MM.1S (cell line): ENCODE measurements at regions not wholly inside any gene's neighbourhood (a gene's known extent, or its start where the extent isn't known, plus 50 kb on each side); places are given as distances from the start of the nearest gene placed in this dataset.
"Not testable (repeated sequence)": the region's sequence is repeated elsewhere in the genome, so short reads cannot be mapped to it uniquely, and the experiment has no call there.

Experiments used
- DNase-seq: peaks from one replicate; pipeline ENCODE4 v3.0.0-alpha.2; 2015
- H2AFZ ChIP-seq: fragments of 300-600 bp; sonication (generic); 2 replicates; pipeline ENCODE4 v1.6.0; 2016; ENCODE audit warnings: antibody characterized with exemption, low read length
- H3F3A ChIP-seq: fragments of 300-600 bp; sonication (generic); 2 replicates; pipeline ENCODE4 v1.6.1; 2016; ENCODE audit warnings: mild to moderate bottlenecking, antibody characterized with exemption, low read length, moderate library complexity, mixed read lengths; ENCODE audit not compliant: insufficient read depth
- H3K27ac ChIP-seq: fragments of 300-600 bp; sonication (generic); 2 replicates; pipeline ENCODE4 v1.5.1; 2016; ENCODE audit warnings: mild to moderate bottlenecking, low read length
- H3K27me3 ChIP-seq: fragments of 300-600 bp; sonication (generic); replicated peaks from 2 replicates; pipeline ENCODE4 v1.6.0; 2016; ENCODE audit warnings: low read length; ENCODE audit not compliant: insufficient read depth
- H3K36me3 ChIP-seq: fragments of 300-600 bp; sonication (generic); replicated peaks from 2 replicates; pipeline ENCODE4 v1.6.1; 2016; ENCODE audit warnings: mild to moderate bottlenecking, low read length, mixed read lengths; ENCODE audit not compliant: insufficient read depth
- H3K4me1 ChIP-seq: fragments of 300-600 bp; sonication (generic); 2 replicates; pipeline ENCODE4 v1.6.1; 2016; ENCODE audit warnings: low read length, mixed read lengths
- H3K4me2 ChIP-seq: fragments of 300-600 bp; sonication (generic); 2 replicates; pipeline ENCODE4 v1.6.0; 2016; ENCODE audit warnings: low read depth, low read length
- H3K4me3 ChIP-seq: fragments of 300-600 bp; sonication (generic); 2 replicates; pipeline ENCODE4 v1.5.1; 2016; ENCODE audit warnings: low read length, mixed read lengths
- H3K79me2 ChIP-seq: fragments of 300-600 bp; sonication (generic); 2 replicates; pipeline ENCODE4 v1.6.1; 2016; ENCODE audit warnings: mixed run types, low read length, mixed read lengths
- H3K9ac ChIP-seq: fragments of 300-600 bp; sonication (generic); 2 replicates; pipeline ENCODE4 v1.6.1; 2016; ENCODE audit warnings: low read length, mixed read lengths
- H3K9me2 ChIP-seq: fragments of 300-600 bp; sonication (generic); replicated peaks from 2 replicates; pipeline ENCODE4 v1.6.1; 2016; ENCODE audit warnings: mild to moderate bottlenecking, low read length, mixed read lengths; ENCODE audit not compliant: insufficient read depth
- H3K9me3 ChIP-seq: fragments of 300-600 bp; sonication (generic); replicated peaks from 2 replicates; pipeline ENCODE4 v1.6.1; 2016; ENCODE audit warnings: mild to moderate bottlenecking, low read length, mixed read lengths; ENCODE audit not compliant: insufficient read depth
- H4K20me1 ChIP-seq: fragments of 300-600 bp; sonication (generic); 2 replicates; pipeline ENCODE4 v1.6.1; 2016; ENCODE audit warnings: mild to moderate bottlenecking, low read length, moderate library complexity, mixed read lengths; ENCODE audit not compliant: insufficient read depth
- CTCF ChIP-seq: fragments of 300-600 bp; sonication (generic); IDR thresholded peaks from 2 replicates; pipeline ENCODE4 v1.5.1; 2016; ENCODE audit warnings: antibody characterized with exemption, low read length, mixed read lengths
- EZH2 ChIP-seq: fragments of 300-600 bp; sonication (generic); optimal IDR thresholded peaks from 2 replicates; pipeline ENCODE3; 2017; ENCODE audit warnings: low read depth, mild to moderate bottlenecking, antibody characterized with exemption, low read length, mixed read lengths
- EZH2phosphoT487 ChIP-seq: fragments of 300-600 bp; sonication (generic); IDR thresholded peaks from 2 replicates; pipeline ENCODE4 v1.6.1; 2018; ENCODE audit warnings: antibody characterized with exemption, low read length

- no peak overlapping the region for H3K27ac ChIP-seq
- no peaks in the 10 kb centered on the region for H3K79me2 ChIP-seq
- no peaks in the 10 kb centered on the region for H3K9me2 ChIP-seq
- H3K4me1 ChIP-seq, result no peaks in the 10 kb centered on the region
- no peaks in the 10 kb centered on the region for H3K9me3 ChIP-seq
- H3K27me3 ChIP-seq, result no peaks in the 10 kb centered on the region
- no peaks in the 10 kb centered on the region for H4K20me1 ChIP-seq
- no peak for TF ChIP-seq EZH2phosphoT487
- no peak for TF ChIP-seq EZH2
- TF ChIP-seq CTCF, result no peak
- no peak for DNase-seq
- H3K4me3 ChIP-seq, result no peak overlapping the region
- no peaks in the 10 kb centered on the region for H3K36me3 ChIP-seq
- no peak overlapping the region for H3K4me2 ChIP-seq
- no peak overlapping the region for H2AFZ ChIP-seq
- H3K9ac ChIP-seq, result no peak overlapping the region
- H3F3A ChIP-seq, result no peaks in the 10 kb centered on the region
Measured at GRCh38 chr7:138325434-138325833, 134.6 kb upstream of the TRIM24 start.

- H3K9me3 ChIP-seq, result no peaks in the 10 kb centered on the region
- no peak overlapping the region for H3K27ac ChIP-seq
- no peaks in the 10 kb centered on the region for H3K4me1 ChIP-seq
Measured at GRCh38 chr7:138328215-138328614, 131.8 kb upstream of the TRIM24 start.

GRCh38 chr7:138332850-138333249, 127.2 kb upstream of the TRIM24 start:
- H3K79me2 ChIP-seq, H3K9me2 ChIP-seq, H4K20me1 ChIP-seq, H3K9me3 ChIP-seq, H2AFZ ChIP-seq, DNase-seq, H3F3A ChIP-seq, H3K36me3 ChIP-seq, H3K4me2 ChIP-seq, H3K9ac ChIP-seq, H3K27ac ChIP-seq, H3K27me3 ChIP-seq, H3K4me3 ChIP-seq, H3K4me1 ChIP-seq: not testable (repeated sequence)

More at GRCh38 chr7:138328215-138328614, 131.8 kb upstream of the TRIM24 start:
- Histone ChIP-seq H3K36me3 (no peaks in the 10 kb centered on the region), H3K9me2 (no peaks in the 10 kb centered on the region), H3K4me2 (no peak overlapping the region), H3K4me3 (no peak overlapping the region), H3F3A (no peaks in the 10 kb centered on the region), H3K27me3 (no peaks in the 10 kb centered on the region), H3K9ac (no peak overlapping the region), H3K79me2 (no peaks in the 10 kb centered on the region), H4K20me1 (no peaks in the 10 kb centered on the region), H2AFZ (no peak overlapping the region)
- TF ChIP-seq EZH2phosphoT487, result no peak
- no peak for TF ChIP-seq CTCF
- no peak for TF ChIP-seq EZH2
- no peak for DNase-seq

- H3K4me1 ChIP-seq, result no peaks in the 10 kb centered on the region
- no peaks in the 10 kb centered on the region for H3K27me3 ChIP-seq
- no peaks in the 10 kb centered on the region for H3K9me3 ChIP-seq
- no peak overlapping the region for H3K4me2 ChIP-seq
- H3K9me2 ChIP-seq, result no peaks in the 10 kb centered on the region
- no peaks in the 10 kb centered on the region for H3F3A ChIP-seq
- no peak overlapping the region for H3K4me3 ChIP-seq
- no peak overlapping the region for H2AFZ ChIP-seq
- no peaks in the 10 kb centered on the region for H4K20me1 ChIP-seq
- no peak for TF ChIP-seq EZH2phosphoT487
- TF ChIP-seq EZH2, result no peak
- no peak for TF ChIP-seq CTCF
- H3K36me3 ChIP-seq, result no peaks in the 10 kb centered on the region
- no peak overlapping the region for H3K27ac ChIP-seq
- H3K79me2 ChIP-seq, result no peaks in the 10 kb centered on the region
- H3K9ac ChIP-seq, result no peak overlapping the region
- DNase-seq, result no peak
Measured at GRCh38 chr7:138338361-138338760, 121.7 kb upstream of the TRIM24 start.

GRCh38 chr7:138339229-138339628, 120.8 kb upstream of the TRIM24 start:
- H2AFZ ChIP-seq, H4K20me1 ChIP-seq, H3K27ac ChIP-seq, H3K4me1 ChIP-seq, H3K9me3 ChIP-seq, H3K27me3 ChIP-seq, H3K9ac ChIP-seq, DNase-seq, H3K36me3 ChIP-seq, H3K4me2 ChIP-seq, H3K9me2 ChIP-seq, H3K79me2 ChIP-seq, H3F3A ChIP-seq, H3K4me3 ChIP-seq: not testable (repeated sequence)
